ENCODE measurements at regions not wholly inside any gene's neighbourhood (a gene's known extent, or its start where the extent isn't known, plus 50 kb on each side); places are given as distances from the start of the nearest gene placed in this dataset.

DNA sequence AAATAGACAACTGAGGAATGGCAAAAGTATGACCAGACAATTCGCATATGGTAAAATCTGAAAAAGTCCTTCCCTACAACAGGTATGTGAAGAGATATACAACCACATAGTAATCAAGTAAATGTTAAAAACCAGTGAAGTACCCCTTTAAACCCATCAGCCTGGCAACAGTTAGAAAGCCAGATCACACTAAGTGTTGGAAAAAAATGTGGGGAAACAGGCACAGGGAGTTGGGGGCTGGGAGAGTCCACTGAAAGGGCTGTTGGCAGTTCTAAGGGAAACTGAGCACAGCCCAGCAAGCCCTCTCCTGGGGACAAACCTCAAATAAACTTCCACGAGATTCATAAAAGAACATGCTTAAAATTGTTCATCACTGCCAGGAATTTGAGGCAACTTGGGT is 242.1 kb downstream of the BUD13 start:
- TF ChIP-seq POLR2AphosphoS5 (IDR thresholded peaks at IDR 0.05), result no peak
- TF ChIP-seq, protein P1, sequence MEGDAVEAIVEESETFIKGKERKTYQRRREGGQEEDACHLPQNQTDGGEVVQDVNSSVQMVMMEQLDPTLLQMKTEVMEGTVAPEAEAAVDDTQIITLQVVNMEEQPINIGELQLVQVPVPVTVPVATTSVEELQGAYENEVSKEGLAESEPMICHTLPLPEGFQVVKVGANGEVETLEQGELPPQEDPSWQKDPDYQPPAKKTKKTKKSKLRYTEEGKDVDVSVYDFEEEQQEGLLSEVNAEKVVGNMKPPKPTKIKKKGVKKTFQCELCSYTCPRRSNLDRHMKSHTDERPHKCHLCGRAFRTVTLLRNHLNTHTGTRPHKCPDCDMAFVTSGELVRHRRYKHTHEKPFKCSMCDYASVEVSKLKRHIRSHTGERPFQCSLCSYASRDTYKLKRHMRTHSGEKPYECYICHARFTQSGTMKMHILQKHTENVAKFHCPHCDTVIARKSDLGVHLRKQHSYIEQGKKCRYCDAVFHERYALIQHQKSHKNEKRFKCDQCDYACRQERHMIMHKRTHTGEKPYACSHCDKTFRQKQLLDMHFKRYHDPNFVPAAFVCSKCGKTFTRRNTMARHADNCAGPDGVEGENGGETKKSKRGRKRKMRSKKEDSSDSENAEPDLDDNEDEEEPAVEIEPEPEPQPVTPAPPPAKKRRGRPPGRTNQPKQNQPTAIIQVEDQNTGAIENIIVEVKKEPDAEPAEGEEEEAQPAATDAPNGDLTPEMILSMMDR (IDR thresholded peaks at IDR 0.05), result no peak
- TF ChIP-seq POLR2A (IDR thresholded peaks at IDR 0.05), result no peak
- TF ChIP-seq EP300 (IDR thresholded peaks at IDR 0.05), result no peak
